ENCODE measurements at regions not wholly inside any gene's neighbourhood (a gene's known extent, or its start where the extent isn't known, plus 50 kb on each side); places are given as distances from the start of the nearest gene placed in this dataset.
"Not testable (repeated sequence)": the region's sequence is repeated elsewhere in the genome, so short reads cannot be mapped to it uniquely, and the experiment has no call there.

- DNase-seq (ENCODE audit: low read depth, low spot score) = no peak
Measured at GRCh38 chr13:38283346-38283745, 66.3 kb upstream of the UFM1 start.

- DNase-seq (ENCODE audit: low read depth, low spot score) = no peak
Measured at GRCh38 chr13:38265132-38265497, 84.5 kb upstream of the UFM1 start.

GRCh38 chr13:38264363-38265131, 85.1 kb upstream of the UFM1 start:
- no peak for DNase-seq (ENCODE audit: low read depth, low spot score)

- no peak for DNase-seq (ENCODE audit: low read depth, low spot score)
Measured at GRCh38 chr13:38262211-38262610, 87.4 kb upstream of the UFM1 start.

GRCh38 chr13:38255600-38255999, 94.1 kb upstream of the UFM1 start:
- no peak for DNase-seq (ENCODE audit: low read depth, low spot score)

GRCh38 chr13:38239874-38240273, 109.8 kb upstream of the UFM1 start:
- DNase-seq (ENCODE audit: low read depth, low spot score) = no peak

GRCh38 chr13:38228322-38228721, 121.3 kb upstream of the UFM1 start:
- no peak for DNase-seq (ENCODE audit: low read depth, low spot score)

- DNase-seq (ENCODE audit: low read depth, low spot score) = no peak
Measured at GRCh38 chr13:38226496-38226895, 123.2 kb upstream of the UFM1 start.

GRCh38 chr13:38223089-38223488, 126.6 kb upstream of the UFM1 start:
- peak; percentile 9 for DNase-seq (ENCODE audit: low read depth, low spot score)

- not testable (repeated sequence) for DNase-seq (ENCODE audit: low read depth, low spot score)
Measured at GRCh38 chr13:38221120-38221519, 128.5 kb upstream of the UFM1 start.

GRCh38 chr13:38216181-38216580, 133.5 kb upstream of the UFM1 start:
- no peak for DNase-seq (ENCODE audit: low read depth, low spot score)

- no peak for DNase-seq (ENCODE audit: low read depth, low spot score)
Measured at GRCh38 chr13:38213314-38213713, 136.3 kb upstream of the UFM1 start.

- DNase-seq (ENCODE audit: low read depth, low spot score) = no peak
Measured at GRCh38 chr13:38210928-38211596, 138.6 kb upstream of the UFM1 start.

- no peak for DNase-seq (ENCODE audit: low read depth, low spot score)
Measured at GRCh38 chr13:38204556-38204955, 145.1 kb upstream of the UFM1 start.

- no peak for DNase-seq (ENCODE audit: low read depth, low spot score)
Measured at GRCh38 chr13:38202740-38203139, 146.9 kb upstream of the UFM1 start.

- no peak for DNase-seq (ENCODE audit: low read depth, low spot score)
Measured at GRCh38 chr13:38191016-38191415, 158.6 kb upstream of the UFM1 start.

- DNase-seq (ENCODE audit: low read depth, low spot score) = no peak
Measured at GRCh38 chr13:38180670-38181069, 169.0 kb upstream of the UFM1 start.

GRCh38 chr13:38180126-38180525, 169.5 kb upstream of the UFM1 start:
- no peak for DNase-seq (ENCODE audit: low read depth, low spot score)

- no peak for DNase-seq (ENCODE audit: low read depth, low spot score)
Measured at GRCh38 chr13:38176664-38177063, 173.0 kb upstream of the UFM1 start.

- DNase-seq (ENCODE audit: low read depth, low spot score) = no peak
Measured at GRCh38 chr13:38173403-38173802, 176.2 kb upstream of the UFM1 start.

- no peak for DNase-seq (ENCODE audit: low read depth, low spot score)
Measured at GRCh38 chr13:38167164-38167822, 182.4 kb upstream of the UFM1 start.

- no peak for DNase-seq (ENCODE audit: low read depth, low spot score)
Measured at GRCh38 chr13:38166116-38166515, 183.5 kb upstream of the UFM1 start.

- no peak for DNase-seq (ENCODE audit: low read depth, low spot score)
Measured at GRCh38 chr13:38160131-38160530, 189.5 kb upstream of the UFM1 start.
